IPS-20b (cell line): ENCODE measurements at regions not wholly inside any gene's neighbourhood (a gene's known extent, or its start where the extent isn't known, plus 50 kb on each side); places are given as distances from the start of the nearest gene placed in this dataset.

Source experiments
- H3K27ac ChIP-seq: one replicate; pipeline ENCODE4 v1.5.1; 2013; ENCODE audit warnings: low read length
- H3K27me3 ChIP-seq: 2 replicates; pipeline ENCODE4 v1.6.1; 2013; ENCODE audit warnings: mild to moderate bottlenecking, low read length, inconsistent platforms; ENCODE audit not compliant: insufficient read depth
- H3K36me3 ChIP-seq: 2 replicates; pipeline ENCODE4 v1.6.1; 2013; ENCODE audit warnings: low read depth, mild to moderate bottlenecking, inconsistent platforms, low read length, moderate library complexity; ENCODE audit not compliant: insufficient read depth
- H3K4me1 ChIP-seq: 2 replicates; pipeline ENCODE4 v1.6.1; 2013; ENCODE audit warnings: mild to moderate bottlenecking, control low read depth, inconsistent platforms, low read length, moderate library complexity; ENCODE audit not compliant: insufficient read depth
- H3K4me3 ChIP-seq: 2 replicates; pipeline ENCODE4 v1.5.1; 2013; ENCODE audit warnings: mild to moderate bottlenecking, low read length, inconsistent platforms
- H3K9ac ChIP-seq: 2 replicates; pipeline ENCODE4 v1.6.1; 2013; ENCODE audit warnings: low read depth, mild to moderate bottlenecking, inconsistent platforms, low read length, moderate library complexity
- H3K9me3 ChIP-seq: 2 replicates; pipeline ENCODE4 v1.6.1; 2013; ENCODE audit warnings: mild to moderate bottlenecking, low read depth, low read length, inconsistent platforms; ENCODE audit not compliant: insufficient read depth

DNA sequence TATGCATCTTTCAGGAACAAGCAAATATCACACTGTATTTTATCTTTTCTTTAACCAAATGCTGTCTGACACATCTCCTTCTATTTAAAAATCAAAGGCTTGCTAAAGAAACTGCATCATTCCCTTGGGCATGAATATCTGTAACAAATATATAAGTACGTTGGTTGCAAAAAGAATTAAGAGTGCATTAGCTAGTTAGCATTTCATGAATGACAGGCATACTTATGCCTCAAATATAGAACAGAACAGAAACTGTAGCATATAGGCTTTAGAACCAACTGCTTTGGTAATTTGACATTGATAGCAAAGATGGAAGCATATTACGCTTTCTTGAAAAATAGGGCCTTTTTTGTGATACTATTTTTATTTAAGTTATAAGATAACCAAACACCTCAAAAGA, 761.2 kb downstream of the MAT2B start:
- Histone ChIP-seq H3K4me1 (no peaks in the 10 kb centered on the region), H3K27me3 (no peaks in the 10 kb centered on the region), H3K4me3 (no peak overlapping the region), H3K27ac (no peak overlapping the region), H3K9me3 (no peaks in the 10 kb centered on the region), H3K36me3 (no peaks in the 10 kb centered on the region), H3K9ac (no peak overlapping the region)

DNA sequence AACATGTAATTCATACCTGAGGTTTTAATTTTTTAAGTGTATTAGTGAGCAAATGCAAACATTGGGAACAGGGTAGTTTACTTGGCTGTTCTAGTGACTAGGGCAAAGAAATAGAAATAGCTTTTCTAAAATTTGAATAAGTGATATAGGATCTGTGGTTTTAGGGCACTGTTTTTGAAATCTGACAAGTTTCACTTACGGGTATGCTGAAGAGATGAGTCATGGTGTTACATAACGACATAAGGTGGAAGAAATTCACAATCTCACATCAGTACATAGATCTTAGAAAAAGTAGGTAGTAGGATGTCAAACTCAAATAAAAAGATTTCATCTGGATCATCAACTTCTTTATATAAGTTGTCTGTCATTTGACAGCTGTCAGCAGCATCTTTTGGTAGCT, 772.3 kb downstream of the MAT2B start:
- Histone ChIP-seq H3K9me3 (no peaks in the 10 kb centered on the region), H3K36me3 (no peaks in the 10 kb centered on the region), H3K4me1 (no peaks in the 10 kb centered on the region; the same call in 1 of the 2 replicates), H3K9ac (no peak overlapping the region), H3K27ac (no peak overlapping the region), H3K27me3 (no peaks in the 10 kb centered on the region), H3K4me3 (no peak overlapping the region)

DNA sequence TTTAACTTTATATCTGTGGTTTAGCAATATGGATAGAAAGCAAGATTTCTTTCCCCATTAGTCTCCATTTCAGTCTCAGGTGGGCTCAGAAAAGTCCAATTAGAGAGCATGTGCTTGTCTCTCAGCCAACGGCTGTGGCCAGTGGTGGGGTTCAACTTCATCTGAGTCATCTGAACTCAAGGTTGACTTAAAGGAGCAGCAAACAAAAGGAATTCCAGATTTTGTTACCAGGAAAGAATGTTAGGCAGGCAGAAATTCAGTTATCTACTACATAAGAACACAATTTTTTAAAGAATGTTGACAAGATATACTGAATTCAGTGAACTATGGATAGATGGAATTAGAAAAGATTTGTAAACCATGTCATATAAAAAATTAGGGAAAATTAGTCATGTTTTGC, 784.1 kb downstream of the MAT2B start:
- Histone ChIP-seq H3K27me3 (no peaks in the 10 kb centered on the region), H3K9ac (no peak overlapping the region), H3K27ac (no peak overlapping the region), H3K4me3 (no peak overlapping the region), H3K4me1 (no peaks in the 10 kb centered on the region), H3K9me3 (no peaks in the 10 kb centered on the region), H3K36me3 (no peaks in the 10 kb centered on the region)

DNA sequence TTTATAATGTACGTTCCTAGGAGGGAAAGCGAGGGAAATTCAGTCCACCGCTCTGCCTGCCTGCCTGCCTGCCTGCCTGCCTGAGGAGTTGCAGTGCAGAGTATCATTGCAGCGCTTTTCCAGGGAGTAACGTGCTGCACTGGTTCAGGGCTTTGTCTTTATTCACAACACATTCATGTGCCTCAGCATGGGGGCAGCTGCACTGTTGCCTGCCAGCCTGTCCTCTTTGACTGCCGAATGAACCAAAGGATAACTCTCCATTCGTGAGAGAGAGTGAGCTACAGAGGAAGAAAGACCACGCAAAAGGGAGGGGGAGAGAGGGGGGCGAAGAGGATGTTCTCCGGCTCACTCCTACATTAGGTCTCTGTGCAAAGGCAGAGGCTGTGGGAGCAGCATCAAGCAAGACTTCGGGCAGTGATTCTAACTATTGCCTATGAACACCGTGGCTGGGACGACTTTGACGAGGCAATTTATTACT, 791.2 kb downstream of the MAT2B start:
- H3K27me3 ChIP-seq, result no peaks in the 10 kb centered on the region
- H3K9me3 ChIP-seq, result no peaks in the 10 kb centered on the region
- H3K27ac ChIP-seq, result no peak overlapping the region
- no peaks in the 10 kb centered on the region for H3K36me3 ChIP-seq
- H3K9ac ChIP-seq, result peak overlapping the region; percentile 59; the same call in 1 of the 2 replicates
- peaks cover 3% of the 10 kb centered on the region; the same call in 1 of the 2 replicates for H3K4me1 ChIP-seq
- peak overlapping the region; percentile 51 for H3K4me3 ChIP-seq

DNA sequence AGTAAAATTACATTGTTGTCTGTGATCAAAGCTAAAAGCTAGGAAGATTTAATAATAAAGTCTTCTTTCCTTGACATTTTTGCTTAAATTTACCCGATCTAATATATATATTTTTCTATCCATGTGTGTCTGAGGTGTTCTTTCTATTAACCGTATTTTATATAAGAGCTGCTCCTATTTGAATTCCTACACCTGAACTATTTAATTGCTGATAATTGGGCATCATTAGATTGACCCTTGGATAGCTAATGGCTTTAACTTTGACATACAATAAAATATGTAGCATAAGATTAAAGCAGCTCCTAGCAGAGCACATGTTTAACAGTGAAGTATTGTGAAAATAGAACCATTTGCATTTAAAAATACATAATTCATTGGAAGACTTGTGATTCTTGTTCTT, 792.7 kb downstream of the MAT2B start:
- Histone ChIP-seq H3K36me3 (no peaks in the 10 kb centered on the region), H3K27me3 (no peaks in the 10 kb centered on the region), H3K27ac (no peak overlapping the region), H3K4me1 (peaks cover 3% of the 10 kb centered on the region; the same call in 1 of the 2 replicates), H3K9me3 (no peaks in the 10 kb centered on the region), H3K9ac (no peak overlapping the region), H3K4me3 (no peak overlapping the region; the same call in 1 of the 2 replicates)

DNA sequence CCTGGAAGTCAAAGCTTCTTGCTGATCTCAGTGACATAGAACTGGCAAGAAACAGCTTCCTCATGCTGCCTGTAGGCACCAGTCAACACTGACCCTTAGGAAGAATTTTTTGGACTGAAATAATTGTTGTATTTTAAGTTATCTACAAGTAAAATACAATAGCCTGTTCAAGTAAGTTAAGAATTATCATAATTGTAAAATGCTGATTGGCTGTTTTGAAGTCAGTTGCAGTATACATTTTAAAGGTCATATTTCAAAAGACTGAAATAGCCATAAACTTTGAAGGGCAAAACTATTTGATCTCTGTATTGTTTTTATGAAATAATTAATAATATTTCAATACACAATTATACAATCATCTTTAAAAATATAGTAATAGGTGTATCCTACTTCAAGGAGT, 794.9 kb downstream of the MAT2B start:
- no peaks in the 10 kb centered on the region for H3K27me3 ChIP-seq
- no peaks in the 10 kb centered on the region for H3K36me3 ChIP-seq
- no peaks in the 10 kb centered on the region for H3K9me3 ChIP-seq
- peaks cover 3% of the 10 kb centered on the region; the same call in 1 of the 2 replicates for H3K4me1 ChIP-seq
- no peak overlapping the region for H3K9ac ChIP-seq
- H3K4me3 ChIP-seq, result no peak overlapping the region
- H3K27ac ChIP-seq, result no peak overlapping the region

DNA sequence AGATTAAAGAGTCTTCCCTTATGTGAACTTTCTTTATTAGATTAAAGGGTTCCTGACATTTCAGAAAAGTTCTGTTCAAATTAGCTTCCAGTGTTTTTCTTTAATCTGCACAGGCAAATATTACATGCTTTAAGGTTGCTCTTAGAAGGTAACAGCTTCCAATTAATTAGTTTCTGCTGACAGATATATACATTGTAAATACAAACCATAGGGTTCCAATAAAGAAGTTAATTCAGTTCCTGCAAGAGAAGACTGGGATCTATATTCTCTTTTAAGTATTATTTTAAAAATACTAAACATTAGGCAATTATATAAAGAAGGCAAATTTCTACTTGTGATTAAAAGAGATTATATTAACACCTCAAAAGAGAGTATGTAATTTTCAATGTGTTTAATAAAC, 795.7 kb downstream of the MAT2B start:
- Histone ChIP-seq H3K27ac (no peak overlapping the region), H3K9me3 (no peaks in the 10 kb centered on the region), H3K4me3 (no peak overlapping the region), H3K27me3 (no peaks in the 10 kb centered on the region), H3K4me1 (peaks cover 3% of the 10 kb centered on the region; the same call in 1 of the 2 replicates), H3K9ac (no peak overlapping the region), H3K36me3 (no peaks in the 10 kb centered on the region)

DNA sequence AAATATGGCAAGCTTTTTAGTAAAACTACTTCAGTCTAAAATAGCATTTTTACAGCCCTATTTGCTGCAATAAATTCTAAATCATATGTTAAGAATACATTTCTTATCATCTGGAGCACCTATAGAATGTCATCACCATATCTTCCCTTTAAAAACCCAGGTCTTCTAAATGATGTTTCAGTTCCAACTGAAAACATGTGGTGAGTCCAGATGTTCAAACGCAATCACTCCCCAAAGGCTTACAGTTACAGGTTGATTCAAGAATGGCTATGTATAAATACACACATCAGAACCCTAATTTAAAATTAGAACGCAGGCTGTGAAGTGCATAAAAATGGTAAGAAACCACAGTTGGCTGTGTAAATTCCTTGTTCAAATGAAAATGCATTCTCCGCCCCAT, 796.3 kb downstream of the MAT2B start:
- no peaks in the 10 kb centered on the region for H3K27me3 ChIP-seq
- H3K9me3 ChIP-seq, result no peaks in the 10 kb centered on the region
- no peak overlapping the region for H3K4me3 ChIP-seq
- H3K9ac ChIP-seq, result no peak overlapping the region
- no peaks in the 10 kb centered on the region for H3K36me3 ChIP-seq
- 0 out of 2 replicates have a peak, but pooled peaks cover 3% of the 10 kb centered on the region for H3K4me1 ChIP-seq
- no peak overlapping the region for H3K27ac ChIP-seq

DNA sequence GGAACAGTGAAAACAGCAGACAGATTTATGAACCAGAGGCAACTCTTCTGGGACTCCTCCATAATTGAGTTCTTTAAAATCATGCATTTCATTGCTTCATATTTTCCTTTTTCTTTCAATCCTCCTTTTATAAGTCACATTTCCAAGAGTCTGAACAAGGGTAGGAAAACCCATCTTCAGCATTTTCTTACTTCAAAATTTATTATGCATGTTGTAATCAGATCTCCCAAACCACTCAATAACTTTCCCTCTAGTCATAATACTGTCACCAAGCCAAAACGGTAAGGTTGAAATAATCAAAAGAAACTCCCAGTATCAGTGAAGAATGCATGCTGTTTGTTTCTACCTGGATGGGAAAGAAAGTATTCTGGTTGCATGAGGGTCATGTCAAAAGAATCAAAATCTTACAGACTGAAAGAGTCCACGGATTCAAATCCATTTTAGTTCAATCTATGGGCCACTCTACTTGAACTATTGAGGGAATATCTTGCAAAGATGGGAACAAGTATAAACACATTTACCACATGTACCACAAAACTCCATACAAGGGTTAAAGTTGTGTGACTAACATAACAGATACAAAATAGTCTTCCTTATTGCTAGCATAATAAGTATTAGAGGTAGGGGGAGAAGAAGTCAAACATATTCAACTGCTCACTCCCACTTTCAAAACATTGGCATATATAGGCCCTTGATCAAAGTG, 797.3 kb downstream of the MAT2B start:
- Histone ChIP-seq H3K36me3 (no peaks in the 10 kb centered on the region), H3K27ac (no peak overlapping the region), H3K4me1 (no peaks in the 10 kb centered on the region), H3K4me3 (no peak overlapping the region), H3K27me3 (no peaks in the 10 kb centered on the region), H3K9me3 (no peaks in the 10 kb centered on the region), H3K9ac (no peak overlapping the region)

DNA sequence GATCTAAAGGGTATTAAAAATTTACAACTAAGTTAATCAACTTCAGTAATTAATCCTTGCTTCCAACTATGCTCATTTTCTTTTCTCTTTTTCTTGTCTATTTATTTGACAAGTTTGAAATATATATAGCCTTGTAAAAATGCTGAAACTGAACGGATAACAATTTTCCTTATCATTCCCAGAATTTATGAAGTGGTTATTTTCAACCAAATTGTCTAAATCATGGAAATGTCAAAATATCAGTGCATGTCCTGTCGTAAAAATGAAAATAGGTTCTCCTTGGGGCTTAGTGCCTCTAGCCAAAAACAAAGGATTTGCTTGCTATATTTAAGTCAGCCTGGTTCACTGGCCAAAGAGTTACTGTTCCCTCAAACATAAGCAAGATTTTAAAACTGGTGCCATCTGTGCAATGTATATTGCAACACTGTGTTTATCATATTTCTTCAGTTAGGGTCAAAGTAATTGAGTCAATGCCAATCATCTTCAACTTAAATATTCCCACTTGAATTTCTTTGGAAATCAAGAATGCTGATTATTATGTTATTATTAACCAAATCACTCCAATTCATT, 798.3 kb downstream of the MAT2B start:
- Histone ChIP-seq H3K4me3 (no peak overlapping the region), H3K9me3 (no peaks in the 10 kb centered on the region), H3K9ac (no peak overlapping the region), H3K4me1 (no peaks in the 10 kb centered on the region), H3K27me3 (no peaks in the 10 kb centered on the region), H3K36me3 (no peaks in the 10 kb centered on the region), H3K27ac (no peak overlapping the region)

DNA sequence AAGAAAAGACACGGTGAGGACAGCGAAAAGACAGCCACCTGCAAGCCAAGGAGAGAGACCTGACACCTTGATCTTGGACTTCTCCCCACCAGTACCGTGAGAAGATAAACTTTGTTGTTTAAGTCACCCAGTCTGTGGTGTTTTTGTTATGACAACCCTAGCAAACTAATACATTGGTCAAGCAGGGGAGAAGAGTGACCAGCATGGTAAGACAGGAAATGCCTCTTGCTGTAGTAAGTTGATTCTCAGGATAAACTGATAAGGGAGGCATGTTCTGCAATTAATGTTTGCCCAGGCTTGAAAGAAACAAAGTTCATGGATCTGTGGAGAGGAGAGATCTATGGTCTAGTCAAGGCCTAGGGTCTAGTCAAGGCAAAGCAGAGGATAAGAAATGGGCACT, 801.2 kb downstream of the MAT2B start:
- H3K4me3 ChIP-seq, result no peak overlapping the region
- no peaks in the 10 kb centered on the region for H3K27me3 ChIP-seq
- H3K27ac ChIP-seq, result no peak overlapping the region
- no peak overlapping the region for H3K9ac ChIP-seq
- H3K36me3 ChIP-seq, result no peaks in the 10 kb centered on the region
- no peaks in the 10 kb centered on the region for H3K4me1 ChIP-seq
- no peaks in the 10 kb centered on the region for H3K9me3 ChIP-seq

DNA sequence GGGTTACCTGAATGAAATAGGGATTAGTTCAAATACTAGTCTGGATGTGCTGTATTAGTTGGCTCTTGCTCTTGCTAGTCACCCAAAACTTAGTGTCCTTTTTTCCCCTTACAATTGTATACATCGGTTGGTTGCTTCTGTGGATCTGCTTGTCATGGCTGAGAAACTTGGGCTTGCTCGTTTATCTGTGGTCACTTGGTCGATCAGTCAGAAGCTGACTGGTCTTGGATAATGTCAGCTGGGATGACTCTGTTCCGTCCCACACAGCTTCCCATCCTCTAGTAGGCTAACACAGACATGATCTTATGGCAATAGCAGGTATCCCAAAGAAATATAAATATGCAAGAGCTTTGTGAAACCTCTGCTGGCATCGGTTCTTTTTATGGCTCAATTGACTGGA, 807.4 kb downstream of the MAT2B start:
- no peak overlapping the region for H3K27ac ChIP-seq
- no peaks in the 10 kb centered on the region for H3K36me3 ChIP-seq
- no peak overlapping the region for H3K9ac ChIP-seq
- H3K27me3 ChIP-seq, result no peaks in the 10 kb centered on the region
- no peaks in the 10 kb centered on the region for H3K4me1 ChIP-seq
- H3K9me3 ChIP-seq, result no peaks in the 10 kb centered on the region
- H3K4me3 ChIP-seq, result no peak overlapping the region
